ENCODE measurements at regions not wholly inside any gene's neighbourhood (a gene's known extent, or its start where the extent isn't known, plus 50 kb on each side); places are given as distances from the start of the nearest gene placed in this dataset.
"Not testable (repeated sequence)": the region's sequence is repeated elsewhere in the genome, so short reads cannot be mapped to it uniquely, and the experiment has no call there.

DNA sequence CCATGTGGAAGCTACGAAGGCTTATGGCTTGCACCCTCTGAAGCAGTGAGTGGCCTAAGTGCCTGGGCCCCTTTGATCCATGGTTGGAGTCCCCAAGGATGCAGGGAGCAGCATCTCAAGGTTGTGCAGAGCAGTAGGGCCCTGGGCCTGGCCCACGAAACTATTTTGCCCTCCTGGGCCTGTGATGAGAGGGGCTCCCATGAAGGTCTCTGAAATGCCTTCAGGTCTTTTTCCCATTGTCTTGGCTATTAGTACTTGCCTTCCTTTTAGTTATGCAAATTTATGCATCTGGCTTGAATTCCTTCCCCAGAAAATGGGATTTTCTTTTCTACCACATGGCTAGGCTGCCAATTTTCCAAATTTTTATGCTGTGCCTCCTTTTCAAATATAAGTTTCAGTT is 158.8 kb upstream of the MME start:
- Histone ChIP-seq H3K27ac (ENCODE audit: low read depth, low read length) (no peak overlapping the region), H3K36me3 (ENCODE audit: insufficient read depth, low read length) (no peaks in the 10 kb centered on the region), H3K4me2 (ENCODE audit: low read length) (no peak overlapping the region), H3K9ac (ENCODE audit: low read length) (no peak overlapping the region), H3K79me2 (ENCODE audit: insufficient read depth, low read length) (no peaks in the 10 kb centered on the region), H3K4me1 (ENCODE audit: insufficient read depth, low read length) (no peaks in the 10 kb centered on the region), H2AFZ (ENCODE audit: low read depth, low read length) (no peak overlapping the region), H3K27me3 (ENCODE audit: insufficient read depth, low read length) (no peaks in the 10 kb centered on the region), H4K20me1 (ENCODE audit: insufficient read depth, low read length) (no peaks in the 10 kb centered on the region), H3K9me3 (ENCODE audit: insufficient read depth, low read depth, low read length) (no peaks in the 10 kb centered on the region), H3K4me3 (ENCODE audit: insufficient read depth, low read depth, low read length) (no peak overlapping the region)
- FAIRE-seq, result no peak
- no peak for TF ChIP-seq EZH2 (IDR thresholded peaks at IDR 0.05; ENCODE audit: insufficient read depth, low read length)
- TF ChIP-seq CTCF (IDR thresholded peaks at IDR 0.05; ENCODE audit: insufficient read depth, low read depth, low read length), result no peak
- no peaks in the 10 kb centered on the region for H3K27me3 Mint-ChIP-seq (ENCODE audit: low read depth, unreplicated experiment)
- H3K4me3 Mint-ChIP-seq (ENCODE audit: unreplicated experiment), result no peak overlapping the region
- no peak for DNase-seq (ENCODE audit: low read depth)
- H3K4me1 Mint-ChIP-seq (ENCODE audit: low read depth, unreplicated experiment), result no peaks in the 10 kb centered on the region
- H3K9me3 Mint-ChIP-seq (ENCODE audit: unreplicated experiment), result peaks cover 4% of the 10 kb centered on the region
- H3K27ac Mint-ChIP-seq (ENCODE audit: unreplicated experiment), result no peak overlapping the region
- H3K36me3 Mint-ChIP-seq (ENCODE audit: low read depth, unreplicated experiment), result no peaks in the 10 kb centered on the region

DNA sequence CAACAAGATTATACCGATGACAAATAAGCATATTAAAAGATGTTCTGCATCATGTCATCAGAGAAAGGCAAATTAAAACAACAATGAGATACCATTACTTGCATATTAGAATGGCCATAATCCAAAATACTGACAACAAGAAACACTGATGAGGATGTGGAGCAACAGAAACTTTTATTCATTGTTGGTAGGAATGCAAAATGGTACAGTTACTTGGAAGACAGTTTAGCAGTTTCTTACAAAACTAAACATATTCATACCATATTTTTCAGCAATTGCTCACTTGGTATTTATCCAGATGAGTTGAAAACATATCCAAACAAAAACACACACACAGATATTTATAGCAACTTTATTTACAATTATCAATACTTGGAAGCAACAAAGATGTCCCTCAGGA is 160.9 kb upstream of the MME start:
- Histone ChIP-seq H4K20me1 (ENCODE audit: insufficient read depth, low read length) (no peaks in the 10 kb centered on the region), H3K4me1 (ENCODE audit: insufficient read depth, low read length) (no peaks in the 10 kb centered on the region), H3K4me2 (ENCODE audit: low read length) (no peak overlapping the region), H3K9ac (ENCODE audit: low read length) (no peak overlapping the region), H3K27ac (ENCODE audit: low read depth, low read length) (no peak overlapping the region), H3K9me3 (ENCODE audit: insufficient read depth, low read depth, low read length) (no peaks in the 10 kb centered on the region), H2AFZ (ENCODE audit: low read depth, low read length) (no peak overlapping the region), H3K79me2 (ENCODE audit: insufficient read depth, low read length) (no peaks in the 10 kb centered on the region), H3K36me3 (ENCODE audit: insufficient read depth, low read length) (no peaks in the 10 kb centered on the region), H3K27me3 (ENCODE audit: insufficient read depth, low read length) (no peaks in the 10 kb centered on the region), H3K4me3 (ENCODE audit: insufficient read depth, low read depth, low read length) (no peak overlapping the region)
- no peak for DNase-seq (ENCODE audit: low read depth)
- no peaks in the 10 kb centered on the region for H3K27me3 Mint-ChIP-seq (ENCODE audit: low read depth, unreplicated experiment)
- no peak for FAIRE-seq
- no peaks in the 10 kb centered on the region for H3K4me1 Mint-ChIP-seq (ENCODE audit: low read depth, unreplicated experiment)
- no peak overlapping the region for H3K27ac Mint-ChIP-seq (ENCODE audit: unreplicated experiment)
- peaks cover 10% of the 10 kb centered on the region for H3K9me3 Mint-ChIP-seq (ENCODE audit: unreplicated experiment)
- TF ChIP-seq EZH2 (IDR thresholded peaks at IDR 0.05; ENCODE audit: insufficient read depth, low read length) (no peak), CTCF (IDR thresholded peaks at IDR 0.05; ENCODE audit: insufficient read depth, low read depth, low read length) (no peak)
- H3K4me3 Mint-ChIP-seq (ENCODE audit: unreplicated experiment), result no peak overlapping the region
- H3K36me3 Mint-ChIP-seq (ENCODE audit: low read depth, unreplicated experiment), result no peaks in the 10 kb centered on the region

GRCh38 chr3:154904328-154904727 is 175.8 kb upstream of the MME start:
- no peak overlapping the region for H3K27ac Mint-ChIP-seq (ENCODE audit: unreplicated experiment)

DNA sequence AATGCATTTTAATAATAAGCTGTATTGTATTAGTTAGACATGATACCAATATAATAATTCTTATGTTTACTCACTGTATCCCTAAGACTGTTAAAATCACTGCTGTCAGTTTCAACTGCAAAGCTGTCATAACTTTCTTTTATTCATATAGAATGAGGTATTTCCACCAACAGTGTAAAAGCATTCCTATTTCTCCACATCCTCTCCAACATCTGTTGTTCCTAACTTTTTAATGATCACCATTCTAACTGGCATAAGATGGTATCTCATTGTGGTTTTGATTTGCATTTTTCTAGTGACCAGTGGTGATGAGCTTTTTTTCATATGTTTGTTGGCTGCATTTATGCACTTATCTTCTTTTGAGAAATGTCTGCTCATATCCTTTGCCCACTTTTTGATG is 177.6 kb upstream of the MME start:
- H3K27me3 Mint-ChIP-seq (ENCODE audit: low read depth, unreplicated experiment); H3K4me2 ChIP-seq (ENCODE audit: low read length); H3K27me3 ChIP-seq (ENCODE audit: insufficient read depth, low read length); H3K4me1 Mint-ChIP-seq (ENCODE audit: low read depth, unreplicated experiment); H3K9me3 Mint-ChIP-seq (ENCODE audit: unreplicated experiment); H3K4me3 Mint-ChIP-seq (ENCODE audit: unreplicated experiment); H3K79me2 ChIP-seq (ENCODE audit: insufficient read depth, low read length); FAIRE-seq; H4K20me1 ChIP-seq (ENCODE audit: insufficient read depth, low read length); H2AFZ ChIP-seq (ENCODE audit: low read depth, low read length); H3K4me1 ChIP-seq (ENCODE audit: insufficient read depth, low read length); H3K4me3 ChIP-seq (ENCODE audit: insufficient read depth, low read depth, low read length); H3K36me3 Mint-ChIP-seq (ENCODE audit: low read depth, unreplicated experiment); H3K27ac ChIP-seq (ENCODE audit: low read depth, low read length); H3K27ac Mint-ChIP-seq (ENCODE audit: unreplicated experiment); H3K9me3 ChIP-seq (ENCODE audit: insufficient read depth, low read depth, low read length); H3K9ac ChIP-seq (ENCODE audit: low read length); H3K36me3 ChIP-seq (ENCODE audit: insufficient read depth, low read length); DNase-seq (ENCODE audit: low read depth): not testable (repeated sequence)

More at GRCh38 chr3:154904328-154904727, 175.8 kb upstream of the MME start:
- Histone ChIP-seq H3K27me3 (ENCODE audit: insufficient read depth, low read length) (no peaks in the 10 kb centered on the region), H3K36me3 (ENCODE audit: insufficient read depth, low read length) (no peaks in the 10 kb centered on the region), H3K9me3 (ENCODE audit: insufficient read depth, low read depth, low read length) (no peaks in the 10 kb centered on the region), H3K4me2 (ENCODE audit: low read length) (no peak overlapping the region), H4K20me1 (ENCODE audit: insufficient read depth, low read length) (no peaks in the 10 kb centered on the region), H3K79me2 (ENCODE audit: insufficient read depth, low read length) (no peaks in the 10 kb centered on the region), H3K9ac (ENCODE audit: low read length) (no peak overlapping the region), H3K4me3 (ENCODE audit: insufficient read depth, low read depth, low read length) (no peak overlapping the region), H2AFZ (ENCODE audit: low read depth, low read length) (no peak overlapping the region), H3K27ac (ENCODE audit: low read depth, low read length) (no peak overlapping the region), H3K4me1 (ENCODE audit: insufficient read depth, low read length) (no peaks in the 10 kb centered on the region)
- Mint-ChIP-seq H3K27me3 (ENCODE audit: low read depth, unreplicated experiment) (no peaks in the 10 kb centered on the region), H3K36me3 (ENCODE audit: low read depth, unreplicated experiment) (no peaks in the 10 kb centered on the region), H3K4me1 (ENCODE audit: low read depth, unreplicated experiment) (peaks cover 3% of the 10 kb centered on the region), H3K9me3 (ENCODE audit: unreplicated experiment) (peaks cover 3% of the 10 kb centered on the region), H3K4me3 (ENCODE audit: unreplicated experiment) (no peak overlapping the region)
- peak; percentile 31 for TF ChIP-seq CTCF (IDR thresholded peaks at IDR 0.05; ENCODE audit: insufficient read depth, low read depth, low read length)
- TF ChIP-seq EZH2 (IDR thresholded peaks at IDR 0.05; ENCODE audit: insufficient read depth, low read length), result no peak
- DNase-seq (ENCODE audit: low read depth) (no peak), FAIRE-seq (no peak)

Data from astrocyte (in vitro differentiated cells and primary cell).